Suprapubic skin (tissue), 4 donors: ENCODE measurements at regions not wholly inside any gene's neighbourhood (a gene's known extent, or its start where the extent isn't known, plus 50 kb on each side); places are given as distances from the start of the nearest gene placed in this dataset.

Experiments
- EP300 ChIP-seq: sonication (generic); formaldehyde crosslinking; IDR thresholded peaks from one replicate; pipeline ENCODE4 v1.6.1; 2017; ENCODE audit warnings: antibody characterized with exemption
- POLR2A ChIP-seq, 2 donors: fragments of 450-650 bp; IDR thresholded peaks; one replicate each; pipeline ENCODE4 v1.6.1; 2017; ENCODE audit warnings: antibody characterized with exemption in 2 of 2, mild to moderate bottlenecking in 2 of 2, moderate library complexity in 2 of 2
- POLR2AphosphoS5 ChIP-seq, 3 donors: sonication (generic); formaldehyde crosslinking; IDR thresholded peaks; one replicate each; pipeline ENCODE4 v1.6.1; 2017; ENCODE audit warnings: antibody characterized with exemption in 3 of 3
- TF ChIP-seq, protein P1 (sequence below), 2 donors: fragments of 200-600 bp in 1 of 2; fragments of 450-650 bp in 1 of 2; sonication (generic) in 1 of 2; IDR thresholded peaks; one replicate each; pipeline ENCODE4 v1.5.1; 2016 to 2019; ENCODE audit warnings: antibody characterized with exemption in 2 of 2, mild to moderate bottlenecking in 1 of 2, moderate library complexity in 1 of 2

- TF ChIP-seq, protein P1, sequence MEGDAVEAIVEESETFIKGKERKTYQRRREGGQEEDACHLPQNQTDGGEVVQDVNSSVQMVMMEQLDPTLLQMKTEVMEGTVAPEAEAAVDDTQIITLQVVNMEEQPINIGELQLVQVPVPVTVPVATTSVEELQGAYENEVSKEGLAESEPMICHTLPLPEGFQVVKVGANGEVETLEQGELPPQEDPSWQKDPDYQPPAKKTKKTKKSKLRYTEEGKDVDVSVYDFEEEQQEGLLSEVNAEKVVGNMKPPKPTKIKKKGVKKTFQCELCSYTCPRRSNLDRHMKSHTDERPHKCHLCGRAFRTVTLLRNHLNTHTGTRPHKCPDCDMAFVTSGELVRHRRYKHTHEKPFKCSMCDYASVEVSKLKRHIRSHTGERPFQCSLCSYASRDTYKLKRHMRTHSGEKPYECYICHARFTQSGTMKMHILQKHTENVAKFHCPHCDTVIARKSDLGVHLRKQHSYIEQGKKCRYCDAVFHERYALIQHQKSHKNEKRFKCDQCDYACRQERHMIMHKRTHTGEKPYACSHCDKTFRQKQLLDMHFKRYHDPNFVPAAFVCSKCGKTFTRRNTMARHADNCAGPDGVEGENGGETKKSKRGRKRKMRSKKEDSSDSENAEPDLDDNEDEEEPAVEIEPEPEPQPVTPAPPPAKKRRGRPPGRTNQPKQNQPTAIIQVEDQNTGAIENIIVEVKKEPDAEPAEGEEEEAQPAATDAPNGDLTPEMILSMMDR (IDR thresholded peaks at IDR 0.05) = no peak
- TF ChIP-seq POLR2A (IDR thresholded peaks at IDR 0.05) = no peak
- TF ChIP-seq EP300 = no peak
- TF ChIP-seq POLR2AphosphoS5 (IDR thresholded peaks at IDR 0.05) = no peak
These were observed 70.6 kb upstream of the C3orf80 start for GRCh38 chr3:160154596-160154995.
